ENCODE measurements at regions not wholly inside any gene's neighbourhood (a gene's known extent, or its start where the extent isn't known, plus 50 kb on each side); places are given as distances from the start of the nearest gene placed in this dataset.

- DNase-seq = no peak
Observed at GRCh38 chr5:165504674-165505073, 1999.3 kb downstream of the MAT2B start.

DNA sequence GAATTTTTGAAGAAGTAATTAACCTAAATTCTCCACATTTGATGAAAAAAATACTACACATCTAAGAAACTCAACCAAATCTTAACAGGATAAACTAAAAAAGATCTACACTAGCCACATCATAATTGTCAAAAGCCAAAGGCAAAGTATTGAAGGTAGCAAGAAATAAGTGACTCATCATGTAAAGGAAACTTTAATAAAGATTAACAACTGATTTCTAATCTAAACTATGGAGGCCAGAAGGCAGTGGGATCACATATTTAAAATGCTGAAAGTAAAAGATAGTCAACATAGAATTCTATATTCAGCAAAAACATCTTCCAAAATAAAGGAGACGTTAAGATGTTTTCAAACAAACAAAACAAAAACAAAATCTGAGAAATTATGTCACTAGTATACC, 2002.9 kb downstream of the MAT2B start:
- DNase-seq = no peak

DNA sequence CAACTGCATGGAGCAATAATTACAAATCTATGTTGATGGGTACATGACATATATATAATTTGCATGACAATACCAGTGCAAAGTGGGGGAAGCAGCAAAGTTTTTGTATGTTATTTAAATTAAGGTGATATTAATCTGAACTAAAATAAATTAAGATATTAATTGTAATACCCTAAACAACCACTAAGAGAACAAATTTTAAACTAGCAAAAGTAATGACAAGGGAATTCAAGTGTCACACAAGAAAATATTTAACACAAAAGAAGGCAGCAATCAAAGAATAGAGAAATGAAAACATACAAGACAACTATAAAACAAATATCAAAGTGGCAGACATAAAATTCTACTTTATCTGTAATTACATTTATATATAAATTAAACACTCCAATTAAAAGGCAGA, 2003.4 kb downstream of the MAT2B start:
- DNase-seq = no peak

- DNase-seq = no peak
Observed at GRCh38 chr5:165521816-165522610, 2016.6 kb downstream of the MAT2B start.

GRCh38 chr5:165525271-165525670, 2019.9 kb downstream of the MAT2B start:
- DNase-seq = no peak

- no peak for DNase-seq
Observed at GRCh38 chr5:165526357-165526756, 2020.9 kb downstream of the MAT2B start.

DNA sequence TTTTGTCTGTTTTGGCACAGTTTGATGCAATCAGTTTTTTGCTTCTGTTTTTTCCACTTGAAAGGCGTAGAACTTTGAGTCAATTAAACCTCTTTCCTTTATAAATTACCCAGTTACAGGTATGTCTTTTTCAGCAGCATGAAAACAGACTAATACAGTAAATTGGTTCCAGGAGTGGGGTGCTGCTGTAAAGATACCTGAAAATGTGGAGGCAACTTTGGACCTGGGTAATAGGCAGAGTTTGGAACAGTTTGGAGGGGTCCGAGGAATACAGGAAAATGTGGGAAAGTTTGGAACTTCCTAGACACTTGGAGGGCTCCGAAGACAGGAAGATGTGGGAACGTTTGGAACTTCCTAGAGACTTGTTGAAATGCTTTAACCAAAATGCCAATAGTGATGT, 2022.2 kb downstream of the MAT2B start:
- no peak for DNase-seq

DNA sequence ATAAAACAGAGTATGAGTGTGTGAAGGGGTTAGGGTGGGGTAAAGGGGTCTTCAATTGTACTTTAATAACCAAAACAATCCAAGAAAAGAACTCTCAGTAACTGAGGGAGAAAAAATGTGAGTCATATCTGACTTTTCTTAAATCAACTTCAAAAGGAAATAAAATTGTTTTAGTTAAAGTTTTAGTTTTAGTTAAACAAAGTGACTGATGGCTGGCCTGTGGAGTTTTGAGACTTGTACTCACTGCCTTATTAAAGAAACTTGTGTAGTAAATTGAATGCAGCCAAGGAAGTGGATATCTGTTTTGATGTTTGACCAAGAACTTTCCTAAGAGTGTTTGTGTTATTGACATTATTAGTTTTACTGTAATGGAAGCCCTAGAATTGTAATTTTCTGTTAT, 2032.6 kb downstream of the MAT2B start:
- DNase-seq = no peak

- DNase-seq = no peak
Observed at GRCh38 chr5:165559645-165560044, 2054.2 kb downstream of the MAT2B start.

DNA sequence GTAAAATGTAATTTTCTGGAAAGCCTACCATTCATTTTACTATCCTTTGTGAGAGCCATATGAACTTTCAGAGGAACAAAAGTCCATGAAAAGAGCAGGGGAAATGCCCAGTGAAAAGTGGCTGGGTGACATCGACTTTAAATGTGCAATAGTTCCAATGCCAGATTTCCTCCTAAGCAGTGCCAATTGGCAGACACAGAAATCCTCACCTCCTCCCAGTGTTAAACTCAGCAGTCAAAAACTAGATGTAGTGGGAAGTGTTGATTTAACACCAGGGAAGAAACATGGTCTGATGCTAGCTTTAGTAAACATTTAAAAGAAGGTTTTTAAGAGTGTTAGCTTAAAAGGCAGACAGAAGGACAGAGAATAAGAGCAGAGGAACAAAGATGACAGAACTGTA, 2055.2 kb downstream of the MAT2B start:
- DNase-seq = no peak

- no peak for DNase-seq
Observed at GRCh38 chr5:165565911-165566310, 2060.5 kb downstream of the MAT2B start.

DNA sequence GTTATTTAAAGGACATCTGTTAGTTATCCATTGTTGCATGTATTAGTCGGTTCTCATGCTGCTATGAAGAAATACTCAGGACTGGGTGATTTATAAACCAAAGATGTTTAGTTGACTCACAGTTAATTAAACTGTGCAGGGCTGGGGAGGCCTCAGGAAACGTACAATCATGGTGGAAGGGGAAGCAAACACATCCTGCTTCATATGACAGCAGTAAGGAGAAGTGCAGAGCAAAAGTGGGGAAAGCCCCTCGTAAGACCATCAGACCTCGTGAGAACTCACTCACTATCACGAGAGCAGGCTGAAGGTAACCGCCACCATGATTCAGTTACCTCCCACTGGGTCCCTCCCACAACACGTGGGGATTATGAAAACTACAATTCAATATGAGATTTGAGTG, 2064.1 kb downstream of the MAT2B start:
- no peak for DNase-seq

DNA sequence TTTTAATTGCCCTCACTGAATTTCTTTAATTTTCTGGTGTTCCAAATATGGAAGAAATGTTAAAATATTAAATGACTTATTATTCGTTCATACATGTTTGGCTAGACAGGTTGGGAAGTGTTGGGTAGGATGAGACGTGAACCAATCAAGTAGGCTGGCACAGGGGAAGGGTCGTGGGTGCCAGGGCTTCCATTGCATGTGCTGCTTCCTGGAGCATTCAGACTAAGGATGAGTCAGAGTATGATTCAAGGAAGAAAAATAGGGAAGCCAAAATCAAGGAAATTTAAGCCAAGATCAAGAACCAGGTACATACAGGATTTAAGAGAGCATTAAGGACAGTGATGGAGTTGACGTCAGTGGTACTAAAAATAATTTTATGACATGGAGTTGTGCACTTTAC, 2068.0 kb downstream of the MAT2B start:
- no peak for DNase-seq

GRCh38 chr5:165574100-165574499, 2068.7 kb downstream of the MAT2B start:
- no peak for DNase-seq

GRCh38 chr5:165576678-165577275, 2071.4 kb downstream of the MAT2B start:
- DNase-seq = no peak

- no peak for DNase-seq
Observed at GRCh38 chr5:165579911-165580310, 2074.5 kb downstream of the MAT2B start.

GRCh38 chr5:165594693-165595092, 2089.3 kb downstream of the MAT2B start:
- DNase-seq = no peak

DNA sequence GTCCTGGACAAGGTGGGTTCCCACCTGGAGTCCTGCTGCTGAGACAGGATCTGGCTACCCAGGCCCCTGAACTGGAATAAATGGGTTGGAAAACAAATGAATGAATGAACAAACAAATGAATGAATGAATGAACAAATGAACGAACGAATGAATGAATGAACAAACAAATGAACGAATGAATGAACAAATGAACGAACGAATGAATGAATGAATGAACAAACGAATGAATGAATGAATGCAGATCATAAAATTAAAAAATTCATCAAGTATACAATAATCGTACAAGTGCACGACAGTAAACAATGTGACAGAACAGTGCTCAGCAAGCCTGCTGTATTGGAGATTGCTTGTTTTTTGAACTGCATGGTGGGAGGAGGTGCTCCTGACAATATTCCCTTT, 2097.1 kb downstream of the MAT2B start:
- no peak for DNase-seq

GRCh38 chr5:165607026-165607425, 2101.6 kb downstream of the MAT2B start:
- no peak for DNase-seq

- no peak for DNase-seq
Observed at GRCh38 chr5:165609871-165610270, 2104.5 kb downstream of the MAT2B start.

DNA sequence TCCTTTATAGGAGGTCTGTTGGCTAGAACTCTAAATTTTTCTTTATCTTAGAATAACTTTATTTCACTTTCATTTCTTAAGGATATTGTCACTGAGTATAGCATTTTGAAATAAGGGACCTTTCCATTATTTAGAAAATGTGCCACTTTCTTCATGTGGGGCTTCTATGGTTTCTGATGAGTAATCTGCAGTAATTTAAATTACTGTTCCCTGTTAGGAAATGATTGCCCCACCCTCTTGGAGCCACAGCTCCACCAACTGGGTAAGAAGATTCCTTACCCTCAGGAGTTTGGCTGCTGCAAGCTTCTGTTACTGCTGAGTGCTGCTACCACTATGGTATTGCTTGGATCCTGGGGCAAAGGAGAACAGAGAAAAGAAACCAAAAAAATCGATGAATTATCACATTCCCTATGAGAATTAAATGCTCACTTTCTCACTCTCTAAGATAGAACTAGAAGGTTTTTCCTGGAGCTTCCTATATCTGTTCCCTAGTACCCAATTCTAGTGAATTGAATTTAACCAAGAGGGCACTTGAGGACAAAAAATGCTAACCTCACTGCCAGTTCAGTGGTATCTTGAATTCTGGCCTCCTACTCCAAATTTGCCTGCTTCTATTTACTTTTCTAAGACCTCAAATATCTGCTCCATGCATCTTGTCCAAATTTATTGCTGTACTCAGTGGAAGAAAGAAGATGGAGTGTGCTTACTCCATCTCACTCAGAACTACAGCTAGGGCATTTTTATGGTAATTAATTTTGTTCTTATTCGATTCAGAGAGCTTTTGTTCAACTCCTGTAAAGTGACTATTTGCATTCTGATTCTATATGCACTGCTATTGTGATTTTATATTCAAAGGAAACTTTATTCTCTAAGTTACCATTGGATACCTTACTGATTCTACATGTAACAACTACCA, 2111.3 kb downstream of the MAT2B start:
- DNase-seq = no peak

- DNase-seq = no peak
Observed at GRCh38 chr5:165617491-165617890, 2112.1 kb downstream of the MAT2B start.

- no peak for DNase-seq
Observed at GRCh38 chr5:165620394-165620793, 2115.0 kb downstream of the MAT2B start.
